GM13976 (cell line): ENCODE measurements at regions not wholly inside any gene's neighbourhood (a gene's known extent, or its start where the extent isn't known, plus 50 kb on each side); places are given as distances from the start of the nearest gene placed in this dataset.

Source experiments
- DNase-seq: peaks from one replicate; pipeline ENCODE4 v3.0.0; 2012; ENCODE audit warnings: low spot score
- CTCF ChIP-seq: IDR thresholded peaks from 2 replicates; pipeline ENCODE4 v1.5.1; 2012; ENCODE audit warnings: borderline replicate concordance, mild to moderate bottlenecking; ENCODE audit not compliant: insufficient read depth; ENCODE audit errors: extremely low read depth, missing control alignments, control extremely low read depth
- in situ Hi-C: fragments of 300-500 bp; cut with MboI; formaldehyde crosslinking; loops from one replicate; pipeline ENCODE4 v1.12.0; 2022; ENCODE audit warnings: low sequenced_read_pairs, mixed read lengths, inconsistent platforms; ENCODE audit not compliant: unreplicated experiment

- in situ Hi-C loops = no loop called here
- TF ChIP-seq CTCF = no peak
These were observed 112.6 kb downstream of the FOXL1 start for GRCh38 chr16:86690970-86691369.

GRCh38 chr16:86692426-86692825, 114.1 kb downstream of the FOXL1 start:
- no peak for TF ChIP-seq CTCF
- in situ Hi-C loops = no loop called here
- no peak for DNase-seq

More at GRCh38 chr16:86690970-86691369, 112.6 kb downstream of the FOXL1 start:
- no peak for DNase-seq

- no peak for DNase-seq
- no peak for TF ChIP-seq CTCF
- in situ Hi-C loops = no loop called here
These were observed 114.7 kb downstream of the FOXL1 start for GRCh38 chr16:86693033-86693432.

GRCh38 chr16:86697715-86698114, 119.4 kb downstream of the FOXL1 start:
- DNase-seq = no peak
- in situ Hi-C loops = no loop called here
- TF ChIP-seq CTCF = no peak

GRCh38 chr16:86700046-86700945, 121.9 kb downstream of the FOXL1 start:
- TF ChIP-seq CTCF = no peak
- in situ Hi-C loops = no loop called here
- DNase-seq = no peak

GRCh38 chr16:86701286-86701975, 123.1 kb downstream of the FOXL1 start:
- TF ChIP-seq CTCF = no peak
- in situ Hi-C loops = no loop called here
- no peak for DNase-seq
